Keratinocyte (primary cell): ENCODE measurements at regions not wholly inside any gene's neighbourhood (a gene's known extent, or its start where the extent isn't known, plus 50 kb on each side); places are given as distances from the start of the nearest gene placed in this dataset.

Experiments used
- DNase-seq: peaks from one replicate; pipeline ENCODE4 v3.0.0-alpha.2; 2011; ENCODE audit warnings: low read depth, missing footprints, low spot score
- FAIRE-seq: peaks from 2 replicates; lab custom pipeline; 2011; peaks lifted over from hg19 to GRCh38; lab: Jason Lieb, UNC
- H2AFZ ChIP-seq: 2 replicates; pipeline ENCODE4 v1.6.0; 2012; ENCODE audit warnings: low read length, control low read depth, inconsistent platforms; ENCODE audit not compliant: control insufficient read depth
- H3K27ac ChIP-seq: 2 replicates; pipeline ENCODE4 v1.5.1; 2011; ENCODE audit warnings: low read length; ENCODE audit not compliant: control insufficient read depth, insufficient read depth
- H3K27me3 ChIP-seq: 3 replicates; pipeline ENCODE4 v1.6.0; 2011; ENCODE audit warnings: low read length; ENCODE audit not compliant: control insufficient read depth, insufficient read depth; ENCODE audit errors: extremely low read depth
- H3K36me3 ChIP-seq, 2 experiments: 2 replicates in 1 of 2; 3 replicates in 1 of 2; pipeline ENCODE4 v1.5.1; 2011; ENCODE audit warnings: low read length in 2 of 2, mild to moderate bottlenecking in 1 of 2; ENCODE audit not compliant: control insufficient read depth in 2 of 2, insufficient read depth in 2 of 2; ENCODE audit errors: extremely low read depth in 1 of 2
- H3K4me1 ChIP-seq: 3 replicates; pipeline ENCODE4 v1.5.1; 2011; ENCODE audit warnings: low read length; ENCODE audit not compliant: control insufficient read depth, insufficient read depth; ENCODE audit errors: extremely low read depth
- H3K4me2 ChIP-seq: 3 replicates; pipeline ENCODE4 v1.6.0; 2011; ENCODE audit warnings: low read depth, low read length; ENCODE audit not compliant: control insufficient read depth, insufficient read depth; ENCODE audit errors: extremely low read depth
- H3K4me3 ChIP-seq, 3 experiments: fragments of 200-600 bp in 1 of 3; sonication (generic) in 1 of 3; 2 replicates in 2 of 3; 3 replicates in 1 of 3; pipeline ENCODE4 v1.5.1; 2011 to 2016; ENCODE audit warnings: low read length in 3 of 3, mild to moderate bottlenecking in 3 of 3, control low read depth in 2 of 3, inconsistent platforms in 1 of 3, low read depth in 1 of 3, mixed read lengths in 1 of 3, mixed run types in 1 of 3, moderate library complexity in 1 of 3; ENCODE audit not compliant: control insufficient read depth in 2 of 3, insufficient read depth in 2 of 3; ENCODE audit errors: extremely low read depth in 1 of 3
- H3K79me2 ChIP-seq: 2 replicates; pipeline ENCODE4 v1.6.0; 2012; ENCODE audit warnings: low read length; ENCODE audit not compliant: control insufficient read depth, insufficient read depth
- H3K9ac ChIP-seq: 3 replicates; pipeline ENCODE4 v1.6.0; 2011; ENCODE audit warnings: low read length; ENCODE audit not compliant: control insufficient read depth, insufficient read depth; ENCODE audit errors: extremely low read depth
- H3K9me1 ChIP-seq: 3 replicates; pipeline ENCODE4 v1.6.0; 2011; ENCODE audit warnings: low read length; ENCODE audit not compliant: control insufficient read depth, insufficient read depth; ENCODE audit errors: extremely low read depth
- H3K9me3 ChIP-seq: 2 replicates; pipeline ENCODE4 v1.5.1; 2012; ENCODE audit warnings: low read depth, low read length; ENCODE audit not compliant: control insufficient read depth
- H4K20me1 ChIP-seq: 3 replicates; pipeline ENCODE4 v1.6.0; 2011; ENCODE audit warnings: low read length; ENCODE audit not compliant: control insufficient read depth, insufficient read depth; ENCODE audit errors: extremely low read depth
- EZH2 ChIP-seq: IDR thresholded peaks from one replicate; pipeline ENCODE4 v1.6.1; 2012; ENCODE audit warnings: inconsistent platforms, mild to moderate bottlenecking, low read length, moderate library complexity
- dilution Hi-C: fragments of 300-500 bp; cut with MboI; formaldehyde crosslinking; loops from one replicate; pipeline ENCODE4 v1.7.0; 2020; ENCODE audit warnings: low sequenced_read_pairs; ENCODE audit not compliant: extremely low pct_ligation_motif_present
- TF ChIP-seq, protein P1 (sequence below), 3 experiments: IDR thresholded peaks in 1 of 3; conservative IDR thresholded peaks in 1 of 3; optimal IDR thresholded peaks in 1 of 3; 2 replicates in 2 of 3; 3 replicates in 1 of 3; pipeline versions ENCODE3 to v1.5.1; 2011; ENCODE audit warnings: low read length in 3 of 3, mild to moderate bottlenecking in 3 of 3, moderate library complexity in 2 of 3, control low read depth in 1 of 3, inconsistent platforms in 1 of 3; ENCODE audit not compliant: insufficient read depth in 2 of 3; ENCODE audit errors: extremely low read depth in 1 of 3

- peak overlapping the region; percentile 17 for H3K27ac ChIP-seq
- no peak overlapping the region for H3K9ac ChIP-seq
- H3K27me3 ChIP-seq, result no peaks in the 10 kb centered on the region
- H3K79me2 ChIP-seq, result no peaks in the 10 kb centered on the region
- peaks cover 11% of the 10 kb centered on the region for H3K4me1 ChIP-seq
- H3K9me1 ChIP-seq, result no peaks in the 10 kb centered on the region
- dilution Hi-C loops, result no loop called here
- H4K20me1 ChIP-seq, result no peaks in the 10 kb centered on the region
- peak; percentile 39 for FAIRE-seq
- H3K9me3 ChIP-seq, result no peaks in the 10 kb centered on the region
- no peak overlapping the region for H3K4me3 ChIP-seq
- H3K4me2 ChIP-seq, result peak overlapping the region; percentile 41
- H2AFZ ChIP-seq, result no peak overlapping the region
- no peaks in the 10 kb centered on the region for H3K36me3 ChIP-seq
- TF ChIP-seq, protein P1, sequence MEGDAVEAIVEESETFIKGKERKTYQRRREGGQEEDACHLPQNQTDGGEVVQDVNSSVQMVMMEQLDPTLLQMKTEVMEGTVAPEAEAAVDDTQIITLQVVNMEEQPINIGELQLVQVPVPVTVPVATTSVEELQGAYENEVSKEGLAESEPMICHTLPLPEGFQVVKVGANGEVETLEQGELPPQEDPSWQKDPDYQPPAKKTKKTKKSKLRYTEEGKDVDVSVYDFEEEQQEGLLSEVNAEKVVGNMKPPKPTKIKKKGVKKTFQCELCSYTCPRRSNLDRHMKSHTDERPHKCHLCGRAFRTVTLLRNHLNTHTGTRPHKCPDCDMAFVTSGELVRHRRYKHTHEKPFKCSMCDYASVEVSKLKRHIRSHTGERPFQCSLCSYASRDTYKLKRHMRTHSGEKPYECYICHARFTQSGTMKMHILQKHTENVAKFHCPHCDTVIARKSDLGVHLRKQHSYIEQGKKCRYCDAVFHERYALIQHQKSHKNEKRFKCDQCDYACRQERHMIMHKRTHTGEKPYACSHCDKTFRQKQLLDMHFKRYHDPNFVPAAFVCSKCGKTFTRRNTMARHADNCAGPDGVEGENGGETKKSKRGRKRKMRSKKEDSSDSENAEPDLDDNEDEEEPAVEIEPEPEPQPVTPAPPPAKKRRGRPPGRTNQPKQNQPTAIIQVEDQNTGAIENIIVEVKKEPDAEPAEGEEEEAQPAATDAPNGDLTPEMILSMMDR (optimal IDR thresholded peaks at IDR 0.05 in 1 of 3, IDR thresholded peaks at IDR 0.05 in 1 of 3, conservative IDR thresholded peaks at IDR 0.05 in 1 of 3; ENCODE audit: extremely low read depth in 1 of 3, insufficient read depth in 2 of 3, low read length in 3 of 3), result no peak
- no peak for TF ChIP-seq EZH2
- DNase-seq, result no peak
Observed at GRCh38 chr7:41403291-41403690, 299.6 kb downstream of the INHBA start.

DNA sequence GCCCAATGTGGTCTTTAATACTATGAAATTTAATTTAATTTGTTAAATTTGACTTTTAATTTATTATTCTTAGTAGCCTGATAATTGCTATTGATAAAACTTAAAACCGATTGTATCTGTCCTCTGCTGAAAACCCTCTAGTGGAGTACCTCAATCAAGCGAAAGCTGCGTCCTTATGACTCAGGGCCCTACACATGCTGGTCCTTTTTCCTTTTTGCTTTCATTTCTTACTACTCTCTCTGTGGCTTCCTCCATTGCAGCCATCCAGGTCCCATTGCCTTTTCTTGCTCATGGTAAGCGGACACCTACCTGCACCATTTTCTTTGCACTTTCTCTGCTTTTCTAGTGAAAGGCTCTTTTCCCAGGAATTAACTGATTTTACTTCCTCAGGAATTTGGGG is 301.1 kb downstream of the INHBA start:
- no peaks in the 10 kb centered on the region for H3K9me1 ChIP-seq
- H2AFZ ChIP-seq, result no peak overlapping the region
- H4K20me1 ChIP-seq, result no peaks in the 10 kb centered on the region
- H3K27ac ChIP-seq, result no peak overlapping the region
- no peak overlapping the region for H3K9ac ChIP-seq
- dilution Hi-C loops, result no loop called here
- H3K27me3 ChIP-seq, result no peaks in the 10 kb centered on the region
- no peaks in the 10 kb centered on the region for H3K9me3 ChIP-seq
- no peaks in the 10 kb centered on the region for H3K79me2 ChIP-seq
- TF ChIP-seq, protein P1 (optimal IDR thresholded peaks at IDR 0.05 in 1 of 3, IDR thresholded peaks at IDR 0.05 in 1 of 3, conservative IDR thresholded peaks at IDR 0.05 in 1 of 3; ENCODE audit: extremely low read depth in 1 of 3, insufficient read depth in 2 of 3, low read length in 3 of 3), result no peak
- TF ChIP-seq EZH2, result no peak
- peaks cover 11% of the 10 kb centered on the region for H3K4me1 ChIP-seq
- H3K4me3 ChIP-seq, result no peak overlapping the region
- FAIRE-seq (no peak), DNase-seq (no peak)
- H3K4me2 ChIP-seq, result no peak overlapping the region
- H3K36me3 ChIP-seq, result no peaks in the 10 kb centered on the region
